ENCODE measurements at regions not wholly inside any gene's neighbourhood (a gene's known extent, or its start where the extent isn't known, plus 50 kb on each side); places are given as distances from the start of the nearest gene placed in this dataset.
A peak's percentile ranks its signal among the peaks of the same experiment; 100 is the strongest.

DNA sequence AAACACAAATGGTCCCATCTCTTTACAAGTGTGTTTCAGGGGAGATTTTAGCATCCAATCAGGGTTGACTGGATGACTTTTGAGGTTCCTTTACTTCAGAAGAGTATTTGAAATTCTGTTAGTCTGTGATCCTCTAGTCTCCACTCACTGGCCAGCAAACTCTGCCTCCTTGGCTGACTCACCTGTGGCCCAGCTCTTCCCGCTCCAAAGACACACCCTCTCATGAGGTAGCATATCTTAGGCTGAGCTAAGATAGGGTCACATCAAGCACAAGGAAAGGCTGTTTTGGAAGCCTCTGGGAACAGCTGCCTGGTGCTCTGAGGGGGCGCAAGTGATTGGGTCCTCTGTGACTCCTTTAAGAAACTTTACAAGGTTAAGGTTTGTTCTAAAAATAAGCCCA lies 102.3 kb upstream of the FGGY start:
- DNase-seq (ENCODE audit: low read depth): peak; percentile 65
- H3K4me3 ChIP-seq (ENCODE audit: low read length): no peak overlapping the region
- TF ChIP-seq, protein P1, sequence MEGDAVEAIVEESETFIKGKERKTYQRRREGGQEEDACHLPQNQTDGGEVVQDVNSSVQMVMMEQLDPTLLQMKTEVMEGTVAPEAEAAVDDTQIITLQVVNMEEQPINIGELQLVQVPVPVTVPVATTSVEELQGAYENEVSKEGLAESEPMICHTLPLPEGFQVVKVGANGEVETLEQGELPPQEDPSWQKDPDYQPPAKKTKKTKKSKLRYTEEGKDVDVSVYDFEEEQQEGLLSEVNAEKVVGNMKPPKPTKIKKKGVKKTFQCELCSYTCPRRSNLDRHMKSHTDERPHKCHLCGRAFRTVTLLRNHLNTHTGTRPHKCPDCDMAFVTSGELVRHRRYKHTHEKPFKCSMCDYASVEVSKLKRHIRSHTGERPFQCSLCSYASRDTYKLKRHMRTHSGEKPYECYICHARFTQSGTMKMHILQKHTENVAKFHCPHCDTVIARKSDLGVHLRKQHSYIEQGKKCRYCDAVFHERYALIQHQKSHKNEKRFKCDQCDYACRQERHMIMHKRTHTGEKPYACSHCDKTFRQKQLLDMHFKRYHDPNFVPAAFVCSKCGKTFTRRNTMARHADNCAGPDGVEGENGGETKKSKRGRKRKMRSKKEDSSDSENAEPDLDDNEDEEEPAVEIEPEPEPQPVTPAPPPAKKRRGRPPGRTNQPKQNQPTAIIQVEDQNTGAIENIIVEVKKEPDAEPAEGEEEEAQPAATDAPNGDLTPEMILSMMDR (IDR thresholded peaks at IDR 0.05; ENCODE audit: insufficient read depth, low read depth, low read length, missing control alignments): no peak

DNA sequence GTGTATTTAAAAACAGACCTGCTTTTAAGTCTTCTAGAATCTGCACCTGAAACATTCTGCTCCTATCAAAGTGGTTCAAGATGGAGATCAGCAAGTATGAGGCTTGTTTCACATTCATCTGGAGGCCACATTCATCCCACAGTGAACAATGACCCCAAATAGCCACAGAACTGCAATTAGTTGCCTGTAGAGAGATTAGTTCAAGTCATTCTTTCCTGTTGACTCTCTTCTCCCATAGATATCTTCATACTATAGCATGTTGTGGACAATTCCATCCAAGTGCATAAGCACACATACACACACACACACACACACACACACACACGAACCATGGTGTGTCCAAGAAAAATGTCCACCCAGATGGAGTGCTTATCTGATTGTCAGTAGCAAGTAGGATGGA lies 101.7 kb upstream of the FGGY start:
- DNase-seq (ENCODE audit: low read depth): no peak
- TF ChIP-seq, protein P1 (IDR thresholded peaks at IDR 0.05; ENCODE audit: insufficient read depth, low read depth, low read length, missing control alignments): no peak

DNA sequence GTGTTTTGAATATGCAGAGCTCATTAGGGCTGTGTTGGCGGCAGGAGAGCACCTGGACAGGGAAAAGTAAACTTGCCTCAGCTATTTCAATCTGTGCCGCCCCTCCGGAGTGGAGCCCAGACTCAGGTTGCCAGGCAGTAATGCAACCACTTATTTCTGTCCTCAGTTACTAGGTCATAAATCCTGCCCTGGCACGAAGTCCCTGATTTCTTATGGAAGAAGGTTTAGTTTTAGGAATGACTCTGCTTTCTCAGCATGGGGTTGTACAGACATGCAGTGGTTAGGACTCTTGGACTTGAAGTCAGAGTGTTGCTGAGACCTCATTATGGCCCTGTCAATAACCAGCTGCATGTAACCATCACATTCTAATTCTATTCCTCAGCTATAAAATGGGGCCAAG lies 98.3 kb upstream of the FGGY start:
- no peak for DNase-seq (ENCODE audit: low read depth)
- no peak overlapping the region for H3K4me3 ChIP-seq (ENCODE audit: low read length)
- TF ChIP-seq, protein P1 (IDR thresholded peaks at IDR 0.05; ENCODE audit: insufficient read depth, low read depth, low read length, missing control alignments): no peak

More for the DNA sequence above, 101.7 kb upstream of the FGGY start:
- no peak overlapping the region for H3K4me3 ChIP-seq (ENCODE audit: low read length)

DNA sequence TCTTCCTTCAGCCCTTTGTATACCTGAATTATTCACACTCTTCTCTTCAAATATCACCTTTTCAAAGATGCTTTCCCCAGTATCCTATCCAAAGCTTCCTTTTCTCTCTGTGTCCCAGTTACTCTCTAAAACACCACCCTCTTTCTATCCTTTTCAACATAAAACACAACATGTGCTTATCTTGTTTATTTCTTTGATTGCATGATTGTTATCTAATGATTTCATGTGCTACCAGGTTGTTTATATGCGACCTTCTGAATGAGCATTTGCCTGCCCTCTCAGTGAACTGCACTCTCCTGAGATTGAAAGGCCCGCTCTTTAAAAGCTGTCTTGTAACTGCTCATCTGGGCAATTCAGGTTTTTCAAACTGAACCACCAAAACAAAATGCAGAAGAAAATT lies 97.7 kb upstream of the FGGY start:
- DNase-seq (ENCODE audit: low read depth): no peak
- no peak overlapping the region for H3K4me3 ChIP-seq (ENCODE audit: low read length)
- TF ChIP-seq, protein P1 (IDR thresholded peaks at IDR 0.05; ENCODE audit: insufficient read depth, low read depth, low read length, missing control alignments): no peak

DNA sequence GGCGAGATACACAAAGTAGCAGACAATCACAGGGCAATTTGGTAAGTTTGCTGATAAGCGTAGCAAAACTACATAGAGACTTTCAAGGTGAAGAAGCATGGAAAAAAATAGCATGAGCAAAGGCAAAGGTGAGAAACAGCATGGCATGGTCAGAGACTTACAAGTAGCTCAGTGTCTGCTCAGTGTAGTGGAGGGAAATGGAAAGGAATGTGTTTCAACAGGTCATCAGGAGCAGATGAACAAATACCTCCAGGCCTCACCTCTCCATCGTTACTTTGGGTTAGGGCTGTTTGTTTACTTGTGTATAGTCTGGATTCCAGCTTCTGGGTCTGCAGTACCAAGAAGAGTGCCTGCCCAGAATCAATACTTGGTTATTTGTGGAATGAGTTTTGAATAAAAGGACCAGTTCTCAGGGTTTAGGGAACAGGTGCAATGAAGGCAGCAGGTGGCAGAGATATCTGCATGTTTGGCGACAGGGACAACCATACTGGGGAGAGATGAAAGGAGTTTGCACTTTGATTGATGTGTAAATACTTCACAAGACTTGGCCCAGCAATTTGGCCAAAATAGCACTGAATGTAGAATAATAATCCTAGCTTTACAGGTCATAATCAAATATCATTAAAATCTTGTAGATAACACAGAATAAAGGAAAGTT lies 97.0 kb upstream of the FGGY start:
- peak; percentile 15 for DNase-seq (ENCODE audit: low read depth)
- no peak overlapping the region for H3K4me3 ChIP-seq (ENCODE audit: low read length)
- TF ChIP-seq, protein P1 (IDR thresholded peaks at IDR 0.05; ENCODE audit: insufficient read depth, low read depth, low read length, missing control alignments): no peak

DNA sequence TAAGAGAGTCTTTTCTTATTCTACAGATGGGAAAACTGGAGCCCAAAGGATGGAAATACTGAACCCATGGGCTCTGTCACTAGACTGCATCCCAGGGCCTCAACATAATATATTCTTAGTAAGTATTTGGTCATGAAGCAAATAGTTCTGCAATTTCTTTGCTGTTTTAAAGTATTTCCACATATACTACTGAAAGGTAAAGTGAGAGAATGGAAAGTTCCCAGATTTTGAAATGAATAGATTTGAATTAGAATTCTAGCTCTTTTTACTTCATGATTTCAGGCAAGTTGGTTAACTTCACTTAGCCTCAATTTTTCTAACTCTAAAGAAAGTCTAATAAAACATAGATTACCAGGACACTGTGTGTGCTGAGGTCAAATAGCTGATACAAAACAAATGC lies 95.6 kb upstream of the FGGY start:
- H3K4me3 ChIP-seq (ENCODE audit: low read length): no peak overlapping the region
- TF ChIP-seq, protein P1 (IDR thresholded peaks at IDR 0.05; ENCODE audit: insufficient read depth, low read depth, low read length, missing control alignments): no peak
- no peak for DNase-seq (ENCODE audit: low read depth)

DNA sequence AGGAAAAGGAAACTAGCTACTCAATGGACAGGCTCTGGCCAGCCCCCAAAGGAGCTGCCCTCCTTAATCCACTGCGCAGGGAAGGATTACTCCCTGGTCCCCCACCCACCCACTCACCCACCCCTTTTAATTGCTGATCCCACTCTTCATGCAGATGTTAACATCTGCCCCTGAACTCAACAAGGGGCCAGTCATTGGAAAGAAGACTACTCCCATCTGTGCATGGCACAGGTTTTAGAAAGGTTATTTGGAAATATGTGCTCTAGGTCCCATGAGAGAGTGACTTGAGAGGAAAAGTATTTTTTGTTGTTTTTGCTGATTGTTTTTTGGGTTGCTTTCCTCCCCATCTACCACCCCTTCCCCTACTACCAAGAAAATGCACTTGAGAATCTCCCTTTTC lies 94.4 kb upstream of the FGGY start:
- DNase-seq (ENCODE audit: low read depth): no peak

More for the DNA sequence above, 94.4 kb upstream of the FGGY start:
- TF ChIP-seq, protein P1 (IDR thresholded peaks at IDR 0.05; ENCODE audit: insufficient read depth, low read depth, low read length, missing control alignments): no peak
- H3K4me3 ChIP-seq (ENCODE audit: low read length): no peak overlapping the region
